ENCODE measurements at regions not wholly inside any gene's neighbourhood (a gene's known extent, or its start where the extent isn't known, plus 50 kb on each side); places are given as distances from the start of the nearest gene placed in this dataset.
"Not testable (repeated sequence)": the region's sequence is repeated elsewhere in the genome, so short reads cannot be mapped to it uniquely, and the experiment has no call there.

GRCh38 chr13:50543141-50543540, 300.4 kb downstream of the DLEU7 start:
- Histone ChIP-seq H3K27me3 (no peaks in the 10 kb centered on the region), H3K9me3 (no peaks in the 10 kb centered on the region), H3K4me3 (ENCODE audit: low read depth in 1 of 2, low read length in 1 of 2) (no peak overlapping the region), H3K27ac (no peak overlapping the region), H3K4me1 (ENCODE audit: control insufficient read depth in 1 of 2, insufficient read depth in 1 of 2, low read depth in 1 of 2, low read length in 1 of 2) (no peaks in the 10 kb centered on the region), H3K36me3 (no peaks in the 10 kb centered on the region)
- no peak for TF ChIP-seq CTCF (IDR thresholded peaks at IDR 0.05)

GRCh38 chr13:50543782-50544181, 299.7 kb downstream of the DLEU7 start:
- Histone ChIP-seq H3K27ac (no peak overlapping the region), H3K4me3 (ENCODE audit: low read depth in 1 of 2, low read length in 1 of 2) (no peak overlapping the region), H3K36me3 (no peaks in the 10 kb centered on the region), H3K27me3 (no peaks in the 10 kb centered on the region), H3K9me3 (no peaks in the 10 kb centered on the region), H3K4me1 (ENCODE audit: control insufficient read depth in 1 of 2, insufficient read depth in 1 of 2, low read depth in 1 of 2, low read length in 1 of 2) (no peaks in the 10 kb centered on the region)
- no peak for TF ChIP-seq CTCF (IDR thresholded peaks at IDR 0.05)

GRCh38 chr13:50544211-50544610, 299.3 kb downstream of the DLEU7 start:
- Histone ChIP-seq H3K27ac (no peak overlapping the region), H3K36me3 (no peaks in the 10 kb centered on the region), H3K27me3 (no peaks in the 10 kb centered on the region), H3K9me3 (no peaks in the 10 kb centered on the region), H3K4me1 (ENCODE audit: control insufficient read depth in 1 of 2, insufficient read depth in 1 of 2, low read depth in 1 of 2, low read length in 1 of 2) (no peaks in the 10 kb centered on the region), H3K4me3 (ENCODE audit: low read depth in 1 of 2, low read length in 1 of 2) (no peak overlapping the region)
- no peak for TF ChIP-seq CTCF (IDR thresholded peaks at IDR 0.05)

GRCh38 chr13:50547175-50547574, 296.3 kb downstream of the DLEU7 start:
- not testable (repeated sequence) for H3K4me1 ChIP-seq (ENCODE audit: control insufficient read depth in 1 of 2, insufficient read depth in 1 of 2, low read depth in 1 of 2, low read length in 1 of 2); H3K9me3 ChIP-seq; H3K27ac ChIP-seq; H3K27me3 ChIP-seq; H3K4me3 ChIP-seq (ENCODE audit: low read depth in 1 of 2, low read length in 1 of 2); H3K36me3 ChIP-seq

GRCh38 chr13:50548586-50548985, 294.9 kb downstream of the DLEU7 start:
- Histone ChIP-seq H3K27ac (no peak overlapping the region), H3K4me3 (ENCODE audit: low read depth in 1 of 2, low read length in 1 of 2) (no peak overlapping the region), H3K36me3 (no peaks in the 10 kb centered on the region), H3K4me1 (ENCODE audit: control insufficient read depth in 1 of 2, insufficient read depth in 1 of 2, low read depth in 1 of 2, low read length in 1 of 2) (no peaks in the 10 kb centered on the region), H3K27me3 (no peaks in the 10 kb centered on the region), H3K9me3 (no peaks in the 10 kb centered on the region)
- TF ChIP-seq CTCF (IDR thresholded peaks at IDR 0.05): no peak

GRCh38 chr13:50549221-50549942, 294.1 kb downstream of the DLEU7 start:
- Histone ChIP-seq H3K36me3 (no peaks in the 10 kb centered on the region), H3K27me3 (no peaks in the 10 kb centered on the region), H3K9me3 (no peaks in the 10 kb centered on the region), H3K4me1 (ENCODE audit: control insufficient read depth in 1 of 2, insufficient read depth in 1 of 2, low read depth in 1 of 2, low read length in 1 of 2) (no peaks in the 10 kb centered on the region), H3K4me3 (ENCODE audit: low read depth in 1 of 2, low read length in 1 of 2) (no peak overlapping the region), H3K27ac (no peak overlapping the region)
- TF ChIP-seq CTCF (IDR thresholded peaks at IDR 0.05): no peak
